ENCODE measurements at regions not wholly inside any gene's neighbourhood (a gene's known extent, or its start where the extent isn't known, plus 50 kb on each side); places are given as distances from the start of the nearest gene placed in this dataset.
"Not testable (repeated sequence)": the region's sequence is repeated elsewhere in the genome, so short reads cannot be mapped to it uniquely, and the experiment has no call there.

DNA sequence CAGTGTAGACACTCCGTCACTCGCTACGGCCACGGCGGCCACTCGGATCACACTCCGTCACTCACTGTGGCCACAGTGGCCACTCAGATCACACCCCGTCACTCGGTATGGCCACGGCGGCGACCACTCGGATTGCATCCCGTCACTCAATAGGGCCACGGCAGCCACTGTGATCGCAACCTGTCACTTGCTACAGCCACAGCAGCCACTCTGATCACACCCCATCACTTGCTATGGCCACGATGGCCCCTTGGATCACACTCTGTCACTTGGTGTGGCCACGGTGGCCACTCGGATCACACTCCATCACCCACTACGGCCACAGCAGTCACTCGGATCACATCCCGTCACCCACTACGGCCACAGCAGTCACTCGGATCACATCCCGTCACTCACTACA lies 175.3 kb downstream of the LAT start:
- DNase-seq (ENCODE audit: low read depth): not testable (repeated sequence)

DNA sequence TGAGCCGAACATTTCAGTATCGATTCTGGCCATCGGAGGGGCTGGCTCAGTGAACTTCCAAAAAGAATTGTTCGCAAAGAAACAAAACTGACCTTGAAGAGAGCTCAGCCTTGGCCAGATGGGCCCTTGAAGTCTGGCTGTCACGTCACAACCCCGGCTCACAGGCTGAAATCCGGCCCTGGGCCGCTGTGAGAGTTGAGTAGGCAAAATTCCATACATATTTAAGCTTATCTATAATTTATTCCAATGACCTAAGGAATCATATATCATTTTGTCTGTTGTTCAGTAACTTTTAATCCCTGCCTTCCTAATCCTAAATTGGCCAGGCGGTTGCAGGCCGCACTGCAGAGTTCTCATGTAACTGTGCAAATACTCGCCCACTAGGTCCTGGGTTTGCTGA lies 174.8 kb downstream of the LAT start:
- DNase-seq (ENCODE audit: low read depth): not testable (repeated sequence)

DNA sequence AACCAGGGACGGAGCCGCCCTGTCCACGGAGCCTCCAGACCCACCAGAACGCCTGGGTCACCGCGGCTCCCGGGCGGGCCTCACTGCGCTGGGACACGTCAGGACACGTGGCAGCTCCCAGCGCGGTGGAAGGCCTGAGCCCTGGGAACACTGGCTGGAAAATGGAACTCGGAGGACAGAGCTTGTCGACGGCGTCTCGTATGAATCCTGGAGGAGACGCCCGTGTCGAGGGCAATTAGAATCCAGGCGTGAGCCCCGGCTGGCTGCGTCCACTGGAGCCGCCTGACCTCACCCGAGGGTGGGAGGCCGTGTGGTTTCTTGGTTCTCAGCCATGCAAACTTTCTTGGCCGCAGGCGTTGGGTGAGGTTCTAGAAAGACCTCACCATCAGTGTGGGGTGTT lies 173.9 kb downstream of the LAT start:
- no peak for DNase-seq (ENCODE audit: low read depth)

DNA sequence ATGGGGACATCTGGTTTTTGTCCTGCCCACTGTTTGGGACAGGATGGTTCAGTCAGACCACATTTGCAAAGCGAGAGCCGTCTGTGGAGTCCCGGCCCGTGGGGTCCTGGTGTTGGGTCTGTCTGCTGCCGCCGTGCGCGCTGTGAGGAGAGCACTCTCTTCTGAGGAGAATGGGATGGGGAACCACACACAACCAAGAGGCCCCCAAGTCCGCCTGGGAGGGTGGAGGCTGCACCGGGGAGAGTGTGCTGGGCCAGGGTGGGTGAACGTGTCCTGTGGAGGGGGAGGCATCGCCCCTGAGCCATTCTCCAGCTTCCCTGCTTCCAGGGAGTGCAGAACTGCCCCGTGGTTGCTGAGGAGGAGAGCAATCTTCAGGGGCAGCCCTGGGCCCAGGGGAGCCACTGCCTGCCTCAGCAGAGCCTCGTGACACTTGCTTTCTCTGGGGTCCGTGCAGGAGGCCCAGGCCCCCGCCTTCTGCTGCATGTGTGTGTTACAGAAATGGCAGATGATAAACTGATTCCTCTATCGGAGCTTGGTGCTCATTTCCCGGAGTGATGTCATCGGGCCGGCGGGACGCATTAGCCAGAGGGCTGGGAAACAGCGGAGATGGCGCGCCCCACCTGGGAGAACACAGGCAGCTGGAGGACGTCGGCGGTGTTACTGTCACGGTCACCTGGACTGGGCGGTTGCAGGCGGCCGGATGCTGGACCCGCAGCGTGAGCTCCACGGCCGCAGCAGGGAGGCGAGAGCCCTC lies 173.4 kb downstream of the LAT start:
- DNase-seq (ENCODE audit: low read depth): not testable (repeated sequence)

DNA sequence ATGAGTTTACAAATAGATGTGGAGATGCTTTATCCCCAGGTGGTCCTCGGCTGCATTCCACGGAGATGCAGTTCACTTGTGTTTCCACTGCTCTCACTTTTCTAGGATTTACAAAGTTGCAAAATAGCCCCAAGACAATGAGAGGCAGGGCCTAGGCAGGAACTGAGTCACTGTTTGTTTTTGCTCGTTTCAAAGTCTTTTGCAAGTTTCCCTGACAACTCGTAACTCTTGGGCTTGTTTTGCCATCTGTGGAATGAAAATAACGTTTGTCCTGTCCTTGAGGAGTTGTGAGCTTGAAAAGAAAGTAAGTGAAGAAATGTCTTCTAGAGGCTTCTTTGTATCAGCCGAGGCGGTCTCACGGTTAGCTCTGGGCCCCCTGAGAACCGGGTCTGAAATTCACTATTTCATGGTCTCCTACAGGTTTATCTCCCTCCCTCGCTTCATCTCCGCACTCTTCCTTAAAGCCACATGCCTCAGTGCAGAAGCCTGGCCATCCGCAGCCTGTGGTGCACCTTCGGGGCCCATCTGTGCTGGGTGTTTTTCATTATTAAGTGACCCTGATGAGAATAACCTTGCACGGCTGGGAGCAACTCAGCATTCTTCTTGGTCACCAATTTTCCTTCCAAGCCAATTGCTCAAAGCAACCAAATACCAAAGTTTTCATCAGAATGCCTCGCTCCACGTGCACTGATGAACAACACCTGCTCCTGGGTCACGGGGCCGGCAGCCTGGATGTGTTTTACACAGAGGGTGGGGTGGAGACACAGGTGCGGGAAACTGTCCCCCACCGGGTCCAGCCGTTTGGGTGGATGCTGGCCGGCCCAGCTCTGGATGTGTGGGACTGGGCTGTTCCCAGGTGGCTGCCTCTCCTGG lies 172.4 kb downstream of the LAT start:
- DNase-seq (ENCODE audit: low read depth): peak; percentile 95

DNA sequence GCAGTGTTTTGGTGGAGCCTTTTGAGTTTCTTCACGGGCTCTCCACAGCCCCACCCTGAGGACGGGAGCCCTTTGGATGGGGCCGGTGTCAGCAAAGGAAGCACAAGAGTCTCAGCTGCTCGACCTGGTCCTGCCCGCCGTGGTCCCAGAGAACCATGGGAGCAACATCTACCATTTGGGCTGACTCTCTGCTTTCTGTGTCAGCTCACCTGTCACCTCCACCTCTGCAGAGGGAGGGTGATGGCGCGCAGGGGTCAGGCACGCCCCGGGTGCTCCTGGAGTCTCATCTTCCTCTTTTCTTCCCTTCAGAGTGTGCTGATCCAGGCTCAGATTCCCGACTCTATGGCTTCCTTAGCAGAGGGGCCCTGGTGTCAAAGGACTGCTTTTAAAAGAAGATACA lies 171.7 kb downstream of the LAT start:
- DNase-seq (ENCODE audit: low read depth): no peak

DNA sequence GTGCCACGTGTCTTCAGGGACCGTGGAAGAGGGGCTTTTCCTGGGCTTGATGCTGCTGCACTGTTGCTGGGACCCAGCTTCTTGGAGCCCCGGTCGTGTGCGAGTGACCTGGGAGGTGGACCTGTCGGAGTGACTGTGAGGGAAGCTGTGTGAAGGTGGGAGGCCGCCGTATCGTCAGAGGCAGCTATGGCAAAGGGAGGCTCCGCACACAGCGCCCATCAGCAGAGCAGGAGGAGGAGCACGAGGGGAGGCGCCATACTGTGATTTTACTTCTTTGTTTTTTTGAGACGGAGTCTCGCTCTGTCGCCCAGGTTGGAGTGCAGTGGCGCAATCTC lies 171.0 kb downstream of the LAT start:
- DNase-seq (ENCODE audit: low read depth): not testable (repeated sequence)

DNA sequence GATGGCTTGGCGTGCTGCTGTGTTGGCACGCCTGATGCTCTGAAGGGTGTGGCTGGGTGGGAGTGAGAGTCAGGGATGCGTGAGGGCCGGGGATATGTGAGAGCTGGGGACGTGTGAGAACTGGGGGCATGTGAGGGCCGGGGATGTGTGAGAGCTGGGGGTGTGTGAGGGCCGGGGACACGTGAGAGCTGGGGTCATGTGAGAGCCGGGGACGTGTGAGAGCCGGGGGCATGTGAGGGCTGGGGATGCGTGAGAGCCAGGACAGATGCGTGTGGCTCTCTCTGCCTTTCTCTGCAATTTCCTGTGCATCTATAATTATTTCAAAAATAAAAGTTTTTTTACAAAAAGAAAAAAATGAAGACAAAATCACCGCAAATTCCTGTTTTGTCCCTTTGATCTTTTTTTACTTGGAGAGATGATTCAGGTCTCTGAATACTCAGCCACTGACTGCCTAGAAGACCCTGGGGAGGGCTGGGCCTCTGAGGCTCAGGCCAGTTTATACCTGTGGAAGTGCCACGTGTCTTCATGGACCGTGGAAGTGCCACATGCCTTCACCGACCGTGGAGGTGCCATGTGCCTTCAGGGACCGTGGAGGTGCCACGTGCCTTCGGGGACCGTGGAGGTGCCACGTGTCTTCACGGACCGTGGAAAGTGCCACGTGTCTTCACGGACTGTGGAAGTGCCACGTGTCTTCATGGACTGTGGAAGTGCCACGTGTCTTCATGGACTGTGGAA lies 170.4 kb downstream of the LAT start:
- DNase-seq (ENCODE audit: low read depth): not testable (repeated sequence)

DNA sequence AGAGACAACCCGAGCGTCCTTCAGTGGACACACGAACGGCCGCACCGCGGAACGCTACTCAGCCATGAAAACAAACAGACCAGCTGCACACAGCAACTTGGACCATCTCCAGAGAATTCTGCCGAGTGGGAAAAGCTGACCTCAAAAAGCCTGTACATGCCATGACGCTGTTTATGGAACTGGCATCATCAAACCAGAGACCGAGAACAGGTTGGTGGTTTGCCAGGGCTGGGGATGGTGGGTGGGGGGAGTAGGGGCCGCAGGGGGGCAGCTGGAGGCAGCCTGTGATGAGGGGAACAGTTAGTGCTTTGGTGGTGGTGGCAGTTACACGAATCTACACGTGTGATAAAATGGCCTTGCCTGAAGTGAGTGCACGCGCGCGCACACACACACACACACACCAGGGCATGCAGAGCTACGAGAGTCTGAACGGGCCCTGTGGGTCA lies 169.8 kb downstream of the LAT start:
- peak; percentile 5 for DNase-seq (ENCODE audit: low read depth)

DNA sequence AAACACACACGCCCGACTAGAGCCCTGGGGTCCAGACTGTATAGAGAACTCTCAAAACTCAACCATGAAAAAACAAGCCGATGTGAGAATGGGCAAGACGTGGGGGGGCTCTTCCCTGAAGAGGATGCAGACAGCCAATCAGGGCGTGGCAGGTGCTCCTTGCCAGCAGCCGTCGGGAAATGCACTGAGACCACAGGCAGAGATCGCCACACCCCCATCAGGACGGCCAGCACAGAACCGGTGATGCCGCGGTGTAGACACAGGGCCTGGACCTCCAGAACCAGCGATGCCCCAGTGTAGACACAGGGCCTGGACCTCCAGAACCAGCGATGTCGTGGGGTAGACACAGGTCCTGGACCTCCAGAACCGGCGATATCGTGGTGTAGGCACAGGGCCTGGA lies 169.2 kb downstream of the LAT start:
- no peak for DNase-seq (ENCODE audit: low read depth)

DNA sequence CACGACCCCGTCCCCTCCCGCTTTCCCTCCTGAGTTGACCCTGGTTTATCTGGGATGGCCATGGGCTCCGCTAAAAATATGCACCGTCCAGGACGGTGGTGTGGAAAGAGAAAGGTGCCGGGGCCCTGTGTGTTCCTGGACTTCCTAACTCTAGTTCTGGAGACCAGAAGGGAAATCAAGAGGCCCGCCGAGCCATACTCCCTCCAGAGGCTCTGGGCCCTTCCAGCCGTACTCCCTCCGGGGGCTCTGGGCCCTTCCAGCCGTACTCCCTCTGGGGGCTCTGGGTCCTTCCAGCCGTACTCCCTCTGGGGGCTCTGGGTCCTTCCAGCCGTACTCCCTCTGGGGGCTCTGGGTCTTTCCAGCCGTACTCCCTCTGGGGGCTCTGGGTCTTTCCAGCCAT lies 168.5 kb downstream of the LAT start:
- DNase-seq (ENCODE audit: low read depth): not testable (repeated sequence)

DNA sequence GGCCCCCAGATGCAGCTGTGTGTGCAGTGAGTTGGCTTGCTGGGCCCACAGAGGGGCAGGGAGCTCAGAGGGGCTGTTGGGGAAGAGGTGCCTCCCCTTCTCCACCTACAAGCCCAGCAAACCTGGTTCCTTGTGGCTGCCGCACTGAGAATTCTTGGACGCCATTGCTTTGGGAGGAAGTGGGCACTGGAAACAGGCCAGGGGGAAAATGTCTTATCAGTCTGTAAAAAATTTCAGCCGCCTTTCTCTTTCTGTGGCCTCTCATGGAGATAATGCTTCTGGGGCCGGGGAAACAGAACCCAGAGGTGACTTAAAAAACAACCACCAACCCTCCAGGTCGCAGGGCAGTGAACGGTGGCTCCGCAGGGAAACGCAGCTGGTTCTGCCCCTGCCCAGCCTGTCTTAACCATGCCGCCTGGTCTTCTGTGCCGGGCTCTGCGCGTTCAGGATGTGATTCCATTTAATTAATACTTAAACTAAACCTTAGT lies 167.7 kb downstream of the LAT start:
- not testable (repeated sequence) for DNase-seq (ENCODE audit: low read depth)

DNA sequence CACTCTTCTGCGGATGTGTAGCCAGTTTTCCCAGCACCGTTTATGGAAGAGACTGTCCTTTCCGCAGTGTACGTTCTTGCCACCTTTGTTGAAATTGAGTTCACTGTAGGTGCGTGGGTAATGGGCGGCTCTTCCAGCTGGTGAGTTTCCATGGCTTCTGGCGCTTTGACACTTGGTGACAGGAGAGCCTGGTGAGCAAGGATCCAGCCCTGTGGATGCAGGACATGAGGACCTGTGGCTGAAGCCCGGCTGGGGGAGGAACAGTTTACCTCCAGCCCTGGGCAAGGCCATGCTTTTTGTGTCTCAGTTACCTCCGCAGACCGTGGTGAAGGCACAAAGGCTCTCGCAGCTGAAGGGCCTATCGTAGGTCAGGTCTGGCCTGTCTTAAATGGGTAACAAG lies 166.5 kb downstream of the LAT start:
- DNase-seq (ENCODE audit: low read depth): no peak

DNA sequence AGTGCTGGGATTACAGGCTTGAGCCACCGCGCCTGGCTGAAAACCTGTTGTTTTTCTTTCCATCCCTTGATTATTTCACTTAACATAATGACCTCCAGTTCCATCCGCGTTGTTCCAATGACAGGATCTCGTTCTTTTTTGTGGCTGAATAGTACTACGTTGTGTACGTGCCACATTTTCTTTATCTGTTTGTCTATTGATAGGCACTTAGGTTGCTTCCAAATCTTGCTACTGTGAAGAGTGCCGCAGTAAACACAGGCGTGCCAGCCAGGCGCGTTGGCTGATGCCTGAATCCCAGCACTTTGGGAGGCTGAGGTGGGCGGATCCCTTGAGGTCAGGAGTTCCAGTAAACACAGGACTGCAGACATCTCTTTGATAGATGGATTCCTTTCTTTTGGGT lies 165.1 kb downstream of the LAT start:
- DNase-seq (ENCODE audit: low read depth): not testable (repeated sequence)

DNA sequence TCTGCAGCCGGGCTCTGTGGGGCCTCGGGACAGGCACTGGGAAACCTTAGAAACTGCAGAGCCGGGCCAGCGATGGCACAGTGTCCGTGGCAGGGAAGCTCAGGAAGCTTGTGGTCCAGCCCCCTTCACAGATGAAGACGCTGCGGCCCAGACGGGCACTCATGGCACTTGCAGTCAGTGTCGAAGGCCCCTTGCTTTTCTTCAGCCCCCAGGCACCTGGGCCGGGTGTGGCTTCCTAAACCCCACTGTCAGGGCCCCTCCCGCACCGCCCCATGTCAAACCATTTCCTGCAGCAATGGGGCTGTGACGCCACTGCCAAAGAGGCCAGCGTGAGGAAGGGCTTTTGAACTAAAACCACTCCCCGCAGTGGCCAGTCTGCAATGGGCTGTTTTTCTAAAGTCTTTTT lies 164.0 kb downstream of the LAT start:
- no peak for DNase-seq (ENCODE audit: low read depth)

DNA sequence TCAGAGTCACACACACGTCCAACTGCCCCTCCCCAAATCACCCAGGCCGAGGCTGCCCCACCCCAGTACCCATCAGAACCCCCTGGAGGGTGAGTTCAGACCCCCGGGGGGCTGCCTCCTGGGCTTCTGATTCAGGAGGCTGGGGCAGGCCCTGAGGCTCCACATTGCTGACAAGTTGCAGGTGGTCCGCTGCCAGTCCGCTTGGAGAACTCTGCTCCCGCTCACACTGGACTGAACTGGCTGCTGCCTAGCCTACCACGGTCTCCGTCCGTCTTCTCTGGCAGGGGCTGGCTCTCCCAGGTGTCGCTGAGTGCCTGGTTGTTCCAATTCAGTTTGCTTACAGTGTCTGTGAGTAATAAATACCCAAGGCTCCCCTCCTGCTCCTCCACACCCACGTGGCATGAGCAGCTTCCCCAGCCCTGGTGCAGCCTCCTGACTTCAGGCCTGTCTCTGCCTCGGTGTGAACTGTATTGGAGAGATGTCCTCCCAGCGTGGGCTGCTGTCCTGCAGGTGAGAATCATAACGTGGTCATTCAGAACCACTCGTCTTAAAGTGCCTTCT lies 163.4 kb downstream of the LAT start:
- DNase-seq (ENCODE audit: low read depth): no peak

DNA sequence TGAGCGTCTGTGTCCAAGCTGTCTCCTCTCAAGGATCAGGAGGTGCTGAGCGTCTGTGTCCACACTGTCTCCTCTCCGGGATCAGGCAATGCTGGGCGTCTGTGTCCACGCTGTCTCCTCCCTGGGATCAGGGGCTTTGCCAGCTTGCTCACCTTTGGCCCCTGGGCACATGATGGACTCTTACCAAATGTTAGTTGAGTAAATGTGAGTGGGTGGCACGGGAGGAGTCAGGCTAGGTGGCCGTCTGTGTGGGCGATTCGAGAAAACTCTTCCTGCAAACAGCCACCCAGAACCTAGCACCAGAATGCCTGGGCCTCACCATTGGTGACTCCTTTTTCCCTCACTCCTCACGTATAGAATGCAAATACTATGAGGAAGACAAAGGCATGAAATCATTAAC lies 162.9 kb downstream of the LAT start:
- not testable (repeated sequence) for DNase-seq (ENCODE audit: low read depth)

DNA sequence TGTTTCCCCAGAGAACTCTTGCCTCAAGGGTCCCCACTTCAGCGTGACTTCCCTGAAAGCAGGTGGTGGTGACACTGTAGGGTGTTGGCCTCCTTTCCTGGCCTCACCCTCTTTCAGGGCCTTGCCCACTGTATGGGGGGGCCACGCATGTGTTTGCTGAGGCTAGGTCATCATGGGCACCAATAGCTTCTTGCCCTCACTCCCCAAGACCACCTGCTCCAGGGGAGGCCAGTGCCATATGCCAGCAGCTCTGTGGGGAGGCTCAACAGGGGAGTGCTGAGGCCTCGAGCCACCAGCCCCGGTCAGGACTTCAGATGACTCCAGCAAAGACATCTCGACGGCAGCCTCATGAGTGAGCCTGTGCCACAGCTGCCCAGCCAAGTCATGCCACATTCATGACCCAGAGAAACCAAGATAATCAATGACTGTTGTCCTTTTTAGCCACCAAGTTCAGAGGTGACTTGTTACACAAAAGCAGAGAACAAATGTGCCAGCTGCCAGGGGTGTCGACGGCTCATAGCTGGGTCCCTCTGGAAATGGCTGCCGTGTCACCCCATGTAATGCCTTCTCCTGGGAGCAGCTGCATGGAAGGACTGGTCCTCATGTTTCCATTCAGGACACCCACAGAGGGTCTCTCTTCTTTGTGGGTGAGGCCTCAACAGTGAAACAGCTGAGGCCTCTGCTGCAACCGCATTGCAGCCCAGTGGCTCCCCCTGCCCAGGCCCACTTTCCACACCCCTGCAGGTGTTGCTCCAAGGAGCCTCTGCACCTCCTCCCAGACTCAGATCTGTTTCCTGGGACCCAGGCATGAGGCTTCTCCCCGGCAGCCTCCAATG lies 162.2 kb downstream of the LAT start:
- not testable (repeated sequence) for DNase-seq (ENCODE audit: low read depth)

DNA sequence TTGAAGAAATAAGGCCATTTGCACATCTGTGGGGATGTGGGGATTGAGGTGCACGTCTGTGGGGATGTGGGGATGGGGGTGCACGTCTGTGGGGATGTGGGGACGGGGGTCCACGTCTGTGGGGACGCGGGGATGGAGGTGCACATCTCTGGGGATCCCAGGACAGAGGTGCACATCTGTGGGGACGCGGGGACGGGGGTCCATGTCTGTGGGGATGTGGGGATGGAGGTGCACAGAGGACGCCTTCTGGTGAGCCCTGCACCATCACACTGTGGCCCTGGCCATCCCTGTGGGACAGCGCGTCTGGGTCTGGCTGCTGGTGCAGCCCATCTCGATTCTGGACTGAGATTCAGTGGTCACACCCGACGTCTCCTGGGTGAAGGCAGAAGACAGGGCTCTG lies 161.4 kb downstream of the LAT start:
- DNase-seq (ENCODE audit: low read depth): no peak

DNA sequence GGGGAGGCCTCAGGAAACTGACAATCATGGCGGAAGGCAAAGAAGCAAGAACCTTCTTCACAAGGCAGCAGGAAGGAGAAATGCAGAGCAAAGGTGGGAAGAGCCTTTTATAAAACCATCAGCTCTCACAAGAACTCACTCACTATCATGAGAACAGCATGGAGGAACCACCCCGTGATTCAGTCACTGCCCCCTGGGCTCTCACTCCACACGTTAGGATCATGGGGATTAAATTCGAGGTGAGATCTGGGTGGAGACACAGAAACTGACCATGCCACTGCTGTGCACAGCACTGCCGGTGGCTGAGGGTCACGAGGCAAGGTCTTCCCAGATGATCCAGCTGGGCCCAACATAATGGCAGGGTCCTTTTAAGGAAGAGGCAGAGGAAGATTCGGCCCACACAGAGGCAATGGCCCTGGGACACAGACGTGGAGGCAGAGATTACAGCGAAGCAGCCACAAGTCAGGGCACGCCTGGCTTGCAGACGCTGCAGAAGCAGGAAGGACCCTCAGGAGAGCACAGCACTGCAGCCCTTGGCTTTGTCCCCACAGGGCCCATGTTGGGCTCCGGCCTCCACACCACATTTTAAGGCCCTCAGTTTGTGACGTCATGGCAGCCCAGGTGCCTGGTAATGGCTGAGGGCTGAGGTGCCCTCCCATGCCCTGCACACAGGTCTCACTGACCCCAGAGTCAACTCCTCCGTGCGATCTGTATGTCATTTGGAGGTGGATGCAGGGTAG lies 160.8 kb downstream of the LAT start:
- not testable (repeated sequence) for DNase-seq (ENCODE audit: low read depth)

DNA sequence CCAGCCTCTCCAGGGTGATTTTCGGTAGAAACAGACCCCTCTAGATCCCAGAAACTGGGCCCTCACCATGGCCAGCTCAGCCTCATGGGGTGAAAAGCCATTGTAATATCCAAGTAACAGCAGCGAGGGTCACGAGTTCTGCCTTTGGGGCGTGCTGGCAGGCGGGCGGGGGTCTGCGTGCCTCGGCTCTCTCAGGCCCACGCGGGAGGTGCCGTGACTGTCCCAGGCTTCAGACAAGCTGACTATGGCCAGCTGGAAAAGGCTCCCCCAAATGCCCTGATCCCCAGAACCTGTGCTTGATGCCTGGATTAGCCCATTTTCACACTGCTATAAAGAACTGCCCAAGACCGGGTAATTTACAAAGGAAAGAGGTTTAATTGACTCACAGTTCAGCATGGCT lies 160.2 kb downstream of the LAT start:
- not testable (repeated sequence) for DNase-seq (ENCODE audit: low read depth)
